ENCODE measurements at regions not wholly inside any gene's neighbourhood (a gene's known extent, or its start where the extent isn't known, plus 50 kb on each side); places are given as distances from the start of the nearest gene placed in this dataset.

GRCh38 chr19:27815985-27816384 is 1397.0 kb downstream of the UQCRFS1 start:
- TF ChIP-seq TAF1 (IDR thresholded peaks at IDR 0.05; ENCODE audit: low read depth, low read length), result no peak
- no peak for TF ChIP-seq POLR2AphosphoS5 (IDR thresholded peaks at IDR 0.05; ENCODE audit: low read depth, low read length)

Data from GM12891 (cell line).